ENCODE measurements at regions not wholly inside any gene's neighbourhood (a gene's known extent, or its start where the extent isn't known, plus 50 kb on each side); places are given as distances from the start of the nearest gene placed in this dataset.

DNA sequence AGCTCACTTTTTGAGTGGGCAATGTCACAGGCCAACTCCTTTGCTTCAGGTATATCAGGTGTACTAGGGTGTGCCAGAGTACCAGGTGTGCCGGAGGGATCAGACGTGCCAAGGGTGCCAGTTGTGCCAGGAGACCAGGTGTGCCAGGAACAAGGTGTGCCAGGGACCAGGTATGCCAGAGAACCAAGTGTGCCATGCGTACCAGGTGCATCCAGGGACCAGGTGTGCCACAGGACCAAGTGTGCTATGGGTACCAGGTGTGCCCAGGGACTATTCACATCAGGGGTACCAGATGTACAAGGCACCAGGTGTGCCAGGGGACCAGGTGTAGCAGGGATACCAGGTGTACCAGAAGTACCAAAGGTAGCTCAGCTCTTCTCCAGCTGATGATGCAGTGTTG lies 174.7 kb upstream of the S1PR3 start:
- in situ Hi-C loops (cut with HindIII; ENCODE audit: extremely low pct_ligation_motif_present, low pct_unique_long_range_greater_than_20kb): no loop called here
- 42% methylated on average over 3 of the region's 3 CpGs for WGBS (ENCODE audit: low lambda C conversion rate)
- no peak for ATAC-seq

More for the DNA sequence above, 174.7 kb upstream of the S1PR3 start:
- TF ChIP-seq CEBPG (CRISPR knock-in tag; IDR thresholded peaks at IDR 0.05): no peak
- no peak for TF ChIP-seq SALL1 (CRISPR knock-in tag; IDR thresholded peaks at IDR 0.05)
- TF ChIP-seq CBFB (CRISPR knock-in tag; IDR thresholded peaks at IDR 0.05): no peak
- TF ChIP-seq MEIS1 (CRISPR knock-in tag; IDR thresholded peaks at IDR 0.05; ENCODE audit: borderline replicate concordance): no peak
- TF ChIP-seq MAFK (conservative IDR thresholded peaks at IDR 0.05 in 1 of 2, IDR thresholded peaks at IDR 0.05 in 1 of 2; ENCODE audit: low read length in 2 of 2): no peak
- TF ChIP-seq NFRKB (IDR thresholded peaks at IDR 0.05): no peak
- no peak for TF ChIP-seq TBP (CRISPR knock-in tag; IDR thresholded peaks at IDR 0.05)
- no peak for TF ChIP-seq ZNF138 (CRISPR knock-in tag; IDR thresholded peaks at IDR 0.05; ENCODE audit: low read depth)
- no peak for TF ChIP-seq XRCC5 (optimal IDR thresholded peaks at IDR 0.05; ENCODE audit: low read length)
- TF ChIP-seq ZNF556 (CRISPR knock-in tag; IDR thresholded peaks at IDR 0.05; ENCODE audit: borderline replicate concordance): no peak
- TF ChIP-seq, protein P1, sequence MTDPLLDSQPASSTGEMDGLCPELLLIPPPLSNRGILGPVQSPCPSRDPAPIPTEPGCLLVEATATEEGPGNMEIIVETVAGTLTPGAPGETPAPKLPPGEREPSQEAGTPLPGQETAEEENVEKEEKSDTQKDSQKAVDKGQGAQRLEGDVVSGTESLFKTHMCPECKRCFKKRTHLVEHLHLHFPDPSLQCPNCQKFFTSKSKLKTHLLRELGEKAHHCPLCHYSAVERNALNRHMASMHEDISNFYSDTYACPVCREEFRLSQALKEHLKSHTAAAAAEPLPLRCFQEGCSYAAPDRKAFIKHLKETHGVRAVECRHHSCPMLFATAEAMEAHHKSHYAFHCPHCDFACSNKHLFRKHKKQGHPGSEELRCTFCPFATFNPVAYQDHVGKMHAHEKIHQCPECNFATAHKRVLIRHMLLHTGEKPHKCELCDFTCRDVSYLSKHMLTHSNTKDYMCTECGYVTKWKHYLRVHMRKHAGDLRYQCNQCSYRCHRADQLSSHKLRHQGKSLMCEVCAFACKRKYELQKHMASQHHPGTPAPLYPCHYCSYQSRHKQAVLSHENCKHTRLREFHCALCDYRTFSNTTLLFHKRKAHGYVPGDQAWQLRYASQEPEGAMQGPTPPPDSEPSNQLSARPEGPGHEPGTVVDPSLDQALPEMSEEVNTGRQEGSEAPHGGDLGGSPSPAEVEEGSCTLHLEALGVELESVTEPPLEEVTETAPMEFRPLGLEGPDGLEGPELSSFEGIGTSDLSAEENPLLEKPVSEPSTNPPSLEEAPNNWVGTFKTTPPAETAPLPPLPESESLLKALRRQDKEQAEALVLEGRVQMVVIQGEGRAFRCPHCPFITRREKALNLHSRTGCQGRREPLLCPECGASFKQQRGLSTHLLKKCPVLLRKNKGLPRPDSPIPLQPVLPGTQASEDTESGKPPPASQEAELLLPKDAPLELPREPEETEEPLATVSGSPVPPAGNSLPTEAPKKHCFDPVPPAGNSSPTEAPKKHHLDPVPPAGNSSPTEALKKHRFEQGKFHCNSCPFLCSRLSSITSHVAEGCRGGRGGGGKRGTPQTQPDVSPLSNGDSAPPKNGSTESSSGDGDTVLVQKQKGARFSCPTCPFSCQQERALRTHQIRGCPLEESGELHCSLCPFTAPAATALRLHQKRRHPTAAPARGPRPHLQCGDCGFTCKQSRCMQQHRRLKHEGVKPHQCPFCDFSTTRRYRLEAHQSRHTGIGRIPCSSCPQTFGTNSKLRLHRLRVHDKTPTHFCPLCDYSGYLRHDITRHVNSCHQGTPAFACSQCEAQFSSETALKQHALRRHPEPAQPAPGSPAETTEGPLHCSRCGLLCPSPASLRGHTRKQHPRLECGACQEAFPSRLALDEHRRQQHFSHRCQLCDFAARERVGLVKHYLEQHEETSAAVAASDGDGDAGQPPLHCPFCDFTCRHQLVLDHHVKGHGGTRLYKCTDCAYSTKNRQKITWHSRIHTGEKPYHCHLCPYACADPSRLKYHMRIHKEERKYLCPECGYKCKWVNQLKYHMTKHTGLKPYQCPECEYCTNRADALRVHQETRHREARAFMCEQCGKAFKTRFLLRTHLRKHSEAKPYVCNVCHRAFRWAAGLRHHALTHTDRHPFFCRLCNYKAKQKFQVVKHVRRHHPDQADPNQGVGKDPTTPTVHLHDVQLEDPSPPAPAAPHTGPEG (CRISPR knock-in tag; IDR thresholded peaks at IDR 0.05): no peak
- TF ChIP-seq ZNF282 (IDR thresholded peaks at IDR 0.05; ENCODE audit: partially characterized antibody): no peak
- TF ChIP-seq, protein P2, sequence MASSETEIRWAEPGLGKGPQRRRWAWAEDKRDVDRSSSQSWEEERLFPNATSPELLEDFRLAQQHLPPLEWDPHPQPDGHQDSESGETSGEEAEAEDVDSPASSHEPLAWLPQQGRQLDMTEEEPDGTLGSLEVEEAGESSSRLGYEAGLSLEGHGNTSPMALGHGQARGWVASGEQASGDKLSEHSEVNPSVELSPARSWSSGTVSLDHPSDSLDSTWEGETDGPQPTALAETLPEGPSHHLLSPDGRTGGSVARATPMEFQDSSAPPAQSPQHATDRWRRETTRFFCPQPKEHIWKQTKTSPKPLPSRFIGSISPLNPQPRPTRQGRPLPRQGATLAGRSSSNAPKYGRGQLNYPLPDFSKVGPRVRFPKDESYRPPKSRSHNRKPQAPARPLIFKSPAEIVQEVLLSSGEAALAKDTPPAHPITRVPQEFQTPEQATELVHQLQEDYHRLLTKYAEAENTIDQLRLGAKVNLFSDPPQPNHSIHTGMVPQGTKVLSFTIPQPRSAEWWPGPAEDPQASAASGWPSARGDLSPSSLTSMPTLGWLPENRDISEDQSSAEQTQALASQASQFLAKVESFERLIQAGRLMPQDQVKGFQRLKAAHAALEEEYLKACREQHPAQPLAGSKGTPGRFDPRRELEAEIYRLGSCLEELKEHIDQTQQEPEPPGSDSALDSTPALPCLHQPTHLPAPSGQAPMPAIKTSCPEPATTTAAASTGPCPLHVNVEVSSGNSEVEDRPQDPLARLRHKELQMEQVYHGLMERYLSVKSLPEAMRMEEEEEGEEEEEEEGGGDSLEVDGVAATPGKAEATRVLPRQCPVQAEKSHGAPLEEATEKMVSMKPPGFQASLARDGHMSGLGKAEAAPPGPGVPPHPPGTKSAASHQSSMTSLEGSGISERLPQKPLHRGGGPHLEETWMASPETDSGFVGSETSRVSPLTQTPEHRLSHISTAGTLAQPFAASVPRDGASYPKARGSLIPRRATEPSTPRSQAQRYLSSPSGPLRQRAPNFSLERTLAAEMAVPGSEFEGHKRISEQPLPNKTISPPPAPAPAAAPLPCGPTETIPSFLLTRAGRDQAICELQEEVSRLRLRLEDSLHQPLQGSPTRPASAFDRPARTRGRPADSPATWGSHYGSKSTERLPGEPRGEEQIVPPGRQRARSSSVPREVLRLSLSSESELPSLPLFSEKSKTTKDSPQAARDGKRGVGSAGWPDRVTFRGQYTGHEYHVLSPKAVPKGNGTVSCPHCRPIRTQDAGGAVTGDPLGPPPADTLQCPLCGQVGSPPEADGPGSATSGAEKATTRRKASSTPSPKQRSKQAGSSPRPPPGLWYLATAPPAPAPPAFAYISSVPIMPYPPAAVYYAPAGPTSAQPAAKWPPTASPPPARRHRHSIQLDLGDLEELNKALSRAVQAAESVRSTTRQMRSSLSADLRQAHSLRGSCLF (CRISPR knock-in tag; IDR thresholded peaks at IDR 0.05; ENCODE audit: borderline replicate concordance): no peak
- no TSS peak for BruUV-seq (replicated peaks)
- ChIA-PET POLR2A (no interaction called here), CTCF (ENCODE audit: low intra/inter-chr PET ratio, low total read pairs) (no interaction called here)
- H2AFZ ChIP-seq (ENCODE audit: low read length): no peak overlapping the region
- no peak overlapping the region for H3K4me2 ChIP-seq (ENCODE audit: low read depth, low read length)
- no peak overlapping the region for H3K27ac ChIP-seq (ENCODE audit: extremely low read length, insufficient read depth, low read length)
- H3K9ac ChIP-seq (ENCODE audit: insufficient read depth, low read depth, low read length): no peak overlapping the region
- no peaks in the 10 kb centered on the region for H4K20me1 ChIP-seq (ENCODE audit: insufficient read depth, low read length)
- intact Hi-C loops (cut with micrococcal nuclease; ENCODE audit: unreplicated experiment): no loop called here
- H3K27me3 ChIP-seq (ENCODE audit: control insufficient read depth in 1 of 2, insufficient read depth in 2 of 2, low read length in 2 of 2): peaks cover 0 to 3% of the 10 kb centered on the region in 2 experiments; a peak in 1 of 5 replicates
- DNase-seq (ENCODE audit: low spot score) (no peak), FAIRE-seq (no peak)
- no peaks in the 10 kb centered on the region for H3K9me3 ChIP-seq (ENCODE audit: low read length)
- peaks cover 14% of the 10 kb centered on the region for H3K4me1 ChIP-seq (ENCODE audit: insufficient read depth, low read length)
- H3K4me3 ChIP-seq (replicated peaks in 1 of 3; ENCODE audit: insufficient read depth in 1 of 3, low read depth in 2 of 3, low read length in 3 of 3): no peak overlapping the region
- no peaks in the 10 kb centered on the region for H3K79me2 ChIP-seq (ENCODE audit: insufficient read depth, low read length)
- H3K36me3 ChIP-seq (replicated peaks in 1 of 2; ENCODE audit: control insufficient read depth in 1 of 2, insufficient read depth in 2 of 2, low read length in 2 of 2): no peaks in the 10 kb centered on the region
